HL-60 (cell line): ENCODE measurements at regions not wholly inside any gene's neighbourhood (a gene's known extent, or its start where the extent isn't known, plus 50 kb on each side); places are given as distances from the start of the nearest gene placed in this dataset.

Experiments
- DNase-seq, 2 experiments: peaks; one replicate each; pipeline ENCODE4 v3.0.0-alpha.2; 2010 to 2020; ENCODE audit warnings: low read depth in 1 of 2, low spot score in 1 of 2
- H3K27ac ChIP-seq: fragments of 250-450 bp; sonication (Bioruptor Pico); replicated peaks from 2 replicates; pipeline ENCODE4 v1.5.1; 2020; ENCODE audit warnings: mild to moderate bottlenecking, moderate library complexity
- H3K27me3 ChIP-seq: fragments of 250-450 bp; sonication (Bioruptor Pico); 2 replicates; pipeline ENCODE4 v1.5.1; 2021; ENCODE audit warnings: mild to moderate bottlenecking, moderate library complexity; ENCODE audit not compliant: insufficient read depth, poor library complexity, severe bottlenecking
- H3K4me3 ChIP-seq: replicated peaks from 2 replicates; pipeline ENCODE4 v1.5.1; 2011; ENCODE audit warnings: mild to moderate bottlenecking, control low read depth, low read length; ENCODE audit not compliant: insufficient read depth
- GABPA ChIP-seq: IDR thresholded peaks from 2 replicates; pipeline ENCODE4 v1.6.1; 2012; ENCODE audit warnings: low read depth
- POLR2AphosphoS5 ChIP-seq: IDR thresholded peaks from 2 replicates; pipeline ENCODE4 v1.6.1; 2012; ENCODE audit warnings: low read depth
- SPI1 ChIP-seq: IDR thresholded peaks from 2 replicates; pipeline ENCODE4 v1.6.1; 2012; ENCODE audit warnings: low read depth, mild to moderate bottlenecking, borderline replicate concordance
- TF ChIP-seq, protein P1 (sequence below): IDR thresholded peaks from one replicate; pipeline ENCODE4 v1.5.1; 2011; ENCODE audit warnings: low read length, control low read depth, inconsistent platforms; ENCODE audit not compliant: insufficient read depth
- TF ChIP-seq, protein P2 (sequence below): IDR thresholded peaks from 2 replicates; pipeline ENCODE4 v1.6.1; 2012; ENCODE audit warnings: low read depth; ENCODE audit not compliant: insufficient replicate concordance

DNA sequence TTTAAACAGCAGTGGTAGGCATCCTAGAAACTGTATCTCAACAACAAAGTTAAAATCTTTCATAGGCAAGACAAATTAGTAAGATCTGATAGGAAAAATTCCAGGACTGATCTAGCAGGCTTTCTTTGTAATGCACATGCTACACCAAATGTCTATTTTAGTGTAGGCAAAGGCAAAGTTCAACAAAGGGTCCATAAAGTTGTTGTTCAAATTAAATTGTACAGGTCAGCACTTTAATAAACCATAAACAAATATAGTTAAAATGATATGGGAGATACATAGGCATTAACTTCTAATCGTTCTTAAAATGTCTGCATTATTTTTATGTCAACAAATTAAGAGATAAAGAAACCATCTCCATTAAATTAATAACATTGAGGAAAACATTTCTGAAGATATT lies 413.0 kb downstream of the TUSC7 start:
- DNase-seq: no peak
- TF ChIP-seq SPI1 (no peak), GABPA (no peak), POLR2AphosphoS5 (no peak)
- TF ChIP-seq, protein P1, sequence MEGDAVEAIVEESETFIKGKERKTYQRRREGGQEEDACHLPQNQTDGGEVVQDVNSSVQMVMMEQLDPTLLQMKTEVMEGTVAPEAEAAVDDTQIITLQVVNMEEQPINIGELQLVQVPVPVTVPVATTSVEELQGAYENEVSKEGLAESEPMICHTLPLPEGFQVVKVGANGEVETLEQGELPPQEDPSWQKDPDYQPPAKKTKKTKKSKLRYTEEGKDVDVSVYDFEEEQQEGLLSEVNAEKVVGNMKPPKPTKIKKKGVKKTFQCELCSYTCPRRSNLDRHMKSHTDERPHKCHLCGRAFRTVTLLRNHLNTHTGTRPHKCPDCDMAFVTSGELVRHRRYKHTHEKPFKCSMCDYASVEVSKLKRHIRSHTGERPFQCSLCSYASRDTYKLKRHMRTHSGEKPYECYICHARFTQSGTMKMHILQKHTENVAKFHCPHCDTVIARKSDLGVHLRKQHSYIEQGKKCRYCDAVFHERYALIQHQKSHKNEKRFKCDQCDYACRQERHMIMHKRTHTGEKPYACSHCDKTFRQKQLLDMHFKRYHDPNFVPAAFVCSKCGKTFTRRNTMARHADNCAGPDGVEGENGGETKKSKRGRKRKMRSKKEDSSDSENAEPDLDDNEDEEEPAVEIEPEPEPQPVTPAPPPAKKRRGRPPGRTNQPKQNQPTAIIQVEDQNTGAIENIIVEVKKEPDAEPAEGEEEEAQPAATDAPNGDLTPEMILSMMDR: no peak
- TF ChIP-seq, protein P2, sequence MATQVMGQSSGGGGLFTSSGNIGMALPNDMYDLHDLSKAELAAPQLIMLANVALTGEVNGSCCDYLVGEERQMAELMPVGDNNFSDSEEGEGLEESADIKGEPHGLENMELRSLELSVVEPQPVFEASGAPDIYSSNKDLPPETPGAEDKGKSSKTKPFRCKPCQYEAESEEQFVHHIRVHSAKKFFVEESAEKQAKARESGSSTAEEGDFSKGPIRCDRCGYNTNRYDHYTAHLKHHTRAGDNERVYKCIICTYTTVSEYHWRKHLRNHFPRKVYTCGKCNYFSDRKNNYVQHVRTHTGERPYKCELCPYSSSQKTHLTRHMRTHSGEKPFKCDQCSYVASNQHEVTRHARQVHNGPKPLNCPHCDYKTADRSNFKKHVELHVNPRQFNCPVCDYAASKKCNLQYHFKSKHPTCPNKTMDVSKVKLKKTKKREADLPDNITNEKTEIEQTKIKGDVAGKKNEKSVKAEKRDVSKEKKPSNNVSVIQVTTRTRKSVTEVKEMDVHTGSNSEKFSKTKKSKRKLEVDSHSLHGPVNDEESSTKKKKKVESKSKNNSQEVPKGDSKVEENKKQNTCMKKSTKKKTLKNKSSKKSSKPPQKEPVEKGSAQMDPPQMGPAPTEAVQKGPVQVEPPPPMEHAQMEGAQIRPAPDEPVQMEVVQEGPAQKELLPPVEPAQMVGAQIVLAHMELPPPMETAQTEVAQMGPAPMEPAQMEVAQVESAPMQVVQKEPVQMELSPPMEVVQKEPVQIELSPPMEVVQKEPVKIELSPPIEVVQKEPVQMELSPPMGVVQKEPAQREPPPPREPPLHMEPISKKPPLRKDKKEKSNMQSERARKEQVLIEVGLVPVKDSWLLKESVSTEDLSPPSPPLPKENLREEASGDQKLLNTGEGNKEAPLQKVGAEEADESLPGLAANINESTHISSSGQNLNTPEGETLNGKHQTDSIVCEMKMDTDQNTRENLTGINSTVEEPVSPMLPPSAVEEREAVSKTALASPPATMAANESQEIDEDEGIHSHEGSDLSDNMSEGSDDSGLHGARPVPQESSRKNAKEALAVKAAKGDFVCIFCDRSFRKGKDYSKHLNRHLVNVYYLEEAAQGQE: no peak
- Histone ChIP-seq H3K4me3 (no peak overlapping the region), H3K27ac (no peak overlapping the region), H3K27me3 (no peaks in the 10 kb centered on the region)

DNA sequence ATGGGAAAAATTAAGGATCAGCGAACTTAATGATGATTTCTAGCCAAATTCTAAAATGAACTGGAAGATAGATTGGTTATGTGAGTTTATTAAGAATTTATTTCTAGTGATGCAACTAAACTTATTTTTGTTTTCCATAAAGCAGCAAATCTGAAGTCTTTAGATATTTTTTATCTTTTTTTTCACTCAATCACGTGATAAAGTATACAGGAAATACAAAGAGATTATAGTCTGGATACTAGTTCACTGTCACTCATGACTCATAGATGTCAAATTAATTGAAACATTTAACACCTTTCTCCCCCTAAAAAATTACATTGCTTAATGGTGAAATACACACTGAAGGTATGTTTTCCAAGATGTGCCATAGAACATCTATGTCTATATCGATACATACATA lies 416.9 kb downstream of the TUSC7 start:
- H3K27ac ChIP-seq: no peak overlapping the region
- no peak overlapping the region for H3K4me3 ChIP-seq
- no peak for DNase-seq
- TF ChIP-seq GABPA (no peak), POLR2AphosphoS5 (no peak), SPI1 (no peak)
- TF ChIP-seq, protein P1: no peak
- TF ChIP-seq, protein P2: no peak
- H3K27me3 ChIP-seq: no peaks in the 10 kb centered on the region

DNA sequence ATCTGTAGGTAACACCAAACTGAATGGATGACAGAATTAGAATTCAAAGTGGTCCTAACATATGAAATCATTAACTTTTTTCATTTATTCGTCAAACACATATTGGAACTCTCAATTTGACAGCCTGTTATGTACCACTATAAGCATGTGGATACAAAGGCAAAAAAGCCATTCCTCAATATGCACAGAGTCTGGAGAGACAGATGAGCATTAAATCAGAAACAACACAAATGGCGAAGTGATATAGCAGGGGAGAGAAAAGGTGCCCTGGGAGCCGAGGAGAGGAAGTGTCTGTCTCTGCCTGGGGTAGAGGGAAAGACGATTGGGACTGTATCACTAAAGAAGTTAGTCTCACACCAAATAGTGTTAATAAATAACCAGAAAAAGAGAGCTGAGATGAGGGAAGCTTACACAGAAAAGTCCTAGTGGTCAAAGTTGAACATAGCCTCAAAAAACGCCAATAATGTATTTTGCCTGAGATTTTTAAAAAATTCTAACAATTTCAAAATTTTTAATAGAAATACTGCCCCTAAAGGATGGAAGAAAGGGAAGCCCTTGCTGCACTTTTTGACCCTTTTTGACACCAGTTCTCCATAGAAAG lies 417.5 kb downstream of the TUSC7 start:
- Histone ChIP-seq H3K4me3 (no peak overlapping the region), H3K27ac (no peak overlapping the region), H3K27me3 (no peaks in the 10 kb centered on the region)
- DNase-seq: no peak
- TF ChIP-seq, protein P2: no peak
- TF ChIP-seq, protein P1: no peak
- TF ChIP-seq POLR2AphosphoS5 (no peak), SPI1 (no peak), GABPA (no peak)
